Upper lobe of right lung (tissue), 1 donor: ENCODE measurements at regions not wholly inside any gene's neighbourhood (a gene's known extent, or its start where the extent isn't known, plus 50 kb on each side); places are given as distances from the start of the nearest gene placed in this dataset.
A peak's percentile ranks its signal among the peaks of the same experiment; 100 is the strongest.

ENCODE experiments used
- ATAC-seq: fragments of 200-7000 bp; cut with Tn5 transposase; one replicate; pipeline ENCODE4 v1.9.1; 2020; ENCODE audit warnings: mild to moderate bottlenecking, moderate library complexity
- DNase-seq: peaks from one replicate; pipeline ENCODE4 v3.0.0-alpha.2; 2020
- H3K27ac ChIP-seq: fragments of 200-600 bp; one replicate; pipeline ENCODE4 v1.8.0; 2022
- H3K27me3 ChIP-seq: fragments of 200-600 bp; one replicate; pipeline ENCODE4 v1.8.0; 2022; ENCODE audit warnings: mild to moderate bottlenecking
- H3K36me3 ChIP-seq: fragments of 200-600 bp; one replicate; pipeline ENCODE4 v1.8.0; 2022
- H3K4me1 ChIP-seq: fragments of 200-600 bp; one replicate; pipeline ENCODE4 v1.8.0; 2022
- H3K4me3 ChIP-seq: fragments of 200-600 bp; one replicate; pipeline ENCODE4 v1.8.0; 2022; ENCODE audit warnings: mild to moderate bottlenecking
- H3K9me3 ChIP-seq: fragments of 200-600 bp; one replicate; pipeline ENCODE4 v1.8.0; 2022
- CTCF ChIP-seq: fragments of 200-600 bp; IDR thresholded peaks from one replicate; pipeline ENCODE4 v1.8.0; 2022; ENCODE audit warnings: antibody characterized with exemption
- intact Hi-C: fragments of 100-400 bp; cut with DNase I; formaldehyde crosslinking; loops from one replicate; pipeline ENCODE4 v1.11.0; 2022
- donor health status: DM: no; HTN: yes; CAD: no; lungs with severe emphysema.

DNA sequence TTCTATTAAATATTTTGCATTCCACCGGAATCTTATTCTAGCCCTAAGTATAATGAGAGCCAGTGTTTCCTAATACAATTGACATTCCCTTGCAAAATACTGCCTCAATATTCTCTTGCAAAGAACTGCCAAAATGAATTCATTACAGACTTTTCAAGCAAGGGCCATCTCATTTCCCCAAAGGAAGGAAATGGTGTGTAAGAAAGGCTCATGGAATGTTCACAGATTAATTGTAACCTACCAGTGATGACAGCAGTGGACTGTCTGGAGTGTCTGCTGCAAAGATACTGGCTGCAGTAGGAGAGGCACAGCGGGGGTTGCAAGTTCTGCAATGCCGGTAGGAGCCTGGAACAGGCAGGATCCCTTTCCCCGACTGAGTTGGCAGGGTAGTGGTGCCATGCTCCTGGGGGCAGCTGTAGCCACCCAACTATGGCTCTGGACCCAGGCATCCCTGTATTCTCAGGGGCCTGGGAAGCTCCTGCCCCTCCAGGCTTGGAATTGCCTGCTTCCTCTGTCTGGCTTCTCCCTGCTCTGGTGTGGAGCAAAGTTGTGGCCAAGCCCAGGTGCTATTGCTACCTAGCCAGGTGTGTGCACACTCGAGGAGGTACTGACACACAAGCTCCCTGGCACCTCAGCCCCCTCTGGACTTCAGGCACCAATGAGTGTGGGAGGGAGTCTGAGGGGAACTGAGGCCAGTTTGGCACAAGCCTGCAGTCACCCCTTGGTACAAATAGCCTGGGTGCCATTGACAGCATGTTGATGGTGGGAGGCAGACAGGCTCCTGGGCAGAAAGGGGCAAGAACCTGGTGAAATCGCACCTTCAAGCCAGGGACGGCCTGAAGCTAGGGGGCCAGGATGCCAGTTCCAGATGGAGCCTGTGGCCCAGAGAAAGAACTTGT, 1371.0 kb downstream of the KCNT2 start:
- no peaks in the 10 kb centered on the region for H3K27me3 ChIP-seq
- intact Hi-C loops = no loop called here
- H3K27ac ChIP-seq = no peak overlapping the region
- no peak for TF ChIP-seq CTCF
- H3K4me3 ChIP-seq = no peak overlapping the region
- no peaks in the 10 kb centered on the region for H3K9me3 ChIP-seq
- ATAC-seq (peak; percentile 36), DNase-seq (no peak)
- H3K36me3 ChIP-seq = no peaks in the 10 kb centered on the region
- no peaks in the 10 kb centered on the region for H3K4me1 ChIP-seq

DNA sequence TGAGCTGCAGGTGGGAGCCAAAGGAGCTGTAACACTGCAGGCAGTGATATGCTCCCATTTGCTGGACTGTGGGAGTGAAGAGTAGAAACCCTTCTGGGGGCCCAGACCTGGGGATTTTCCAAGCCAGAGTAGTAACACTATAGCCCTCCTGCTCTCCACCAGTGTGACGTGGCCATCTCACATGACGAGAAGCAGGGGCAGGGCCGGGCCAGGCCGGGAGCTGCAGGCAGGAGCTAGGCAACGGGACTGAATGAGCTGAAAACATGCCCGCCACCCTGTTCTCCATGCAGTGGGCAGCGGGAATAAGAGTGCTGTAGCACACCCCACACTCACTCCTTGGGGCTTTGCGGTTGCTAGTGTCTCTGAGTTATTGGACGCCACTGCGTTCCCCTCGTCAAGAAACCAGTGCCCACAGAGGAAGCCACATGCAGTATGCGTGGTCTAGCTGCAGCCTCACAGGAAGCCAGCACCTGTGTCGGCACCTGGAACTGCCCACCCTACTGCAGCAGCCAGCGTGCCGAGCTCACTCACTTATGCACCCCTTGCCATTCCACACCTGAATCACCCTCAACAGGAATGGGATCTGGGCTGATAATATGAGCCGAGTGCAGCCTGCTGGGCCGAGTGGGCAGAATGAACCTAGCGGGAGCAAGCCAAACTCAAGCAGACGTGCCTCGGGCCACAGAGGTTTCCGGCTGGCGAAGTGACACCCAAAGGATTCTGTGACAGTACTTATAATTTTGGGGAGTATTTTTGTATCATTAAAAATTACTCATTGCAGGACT, 1389.6 kb downstream of the KCNT2 start:
- no peaks in the 10 kb centered on the region for H3K4me1 ChIP-seq
- no peak overlapping the region for H3K27ac ChIP-seq
- ATAC-seq = peak; percentile 32
- no peaks in the 10 kb centered on the region for H3K9me3 ChIP-seq
- intact Hi-C loops = no loop called here
- no peak for TF ChIP-seq CTCF
- no peak overlapping the region for H3K4me3 ChIP-seq
- H3K27me3 ChIP-seq = no peaks in the 10 kb centered on the region
- H3K36me3 ChIP-seq = no peaks in the 10 kb centered on the region
- DNase-seq = no peak

DNA sequence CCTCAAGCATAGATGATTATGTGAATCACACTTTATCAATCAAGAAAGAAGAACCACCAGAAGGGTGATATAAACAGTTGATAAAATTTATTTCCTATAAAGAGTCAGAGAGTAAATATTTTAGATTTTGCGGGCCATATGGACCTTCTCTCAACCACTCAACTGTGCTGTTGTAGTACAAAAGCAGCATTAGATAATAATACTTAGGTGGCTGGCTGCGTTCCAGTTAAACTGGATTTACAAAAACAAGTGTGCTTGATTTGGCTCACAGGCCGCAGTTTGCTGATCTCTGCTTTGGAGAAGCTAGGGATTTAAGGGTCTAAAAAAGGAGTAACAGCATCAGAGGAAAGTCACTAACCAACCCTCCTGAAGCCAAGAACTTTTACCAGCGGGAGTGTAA, 1406.0 kb downstream of the KCNT2 start:
- no peak for TF ChIP-seq CTCF
- H3K27ac ChIP-seq = no peak overlapping the region
- H3K27me3 ChIP-seq = no peaks in the 10 kb centered on the region
- H3K36me3 ChIP-seq = no peaks in the 10 kb centered on the region
- intact Hi-C loops = no loop called here
- DNase-seq (no peak), ATAC-seq (no peak)
- no peaks in the 10 kb centered on the region for H3K9me3 ChIP-seq
- H3K4me3 ChIP-seq = no peak overlapping the region
- H3K4me1 ChIP-seq = no peaks in the 10 kb centered on the region

DNA sequence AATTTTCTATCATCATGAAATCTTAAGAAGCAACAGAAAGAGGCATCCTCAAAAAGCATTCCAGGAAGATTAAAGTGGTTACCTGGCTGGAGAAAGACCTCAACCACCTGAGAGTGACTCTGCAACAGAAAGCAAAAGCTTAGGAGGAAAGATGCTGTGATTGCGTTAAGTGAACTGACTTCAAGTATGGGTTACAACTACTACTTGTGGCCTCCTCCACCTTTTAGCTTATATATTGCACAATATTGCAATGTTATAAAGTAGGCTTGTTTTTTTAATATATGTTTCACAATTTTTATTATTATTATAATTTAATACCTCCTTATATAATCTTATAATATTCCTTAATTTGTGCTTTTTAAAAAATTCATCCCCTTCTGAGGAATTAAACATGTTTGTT, 1407.5 kb downstream of the KCNT2 start:
- no peaks in the 10 kb centered on the region for H3K27me3 ChIP-seq
- no peaks in the 10 kb centered on the region for H3K9me3 ChIP-seq
- DNase-seq = no peak
- intact Hi-C loops = no loop called here
- no peak for TF ChIP-seq CTCF
- no peak overlapping the region for H3K4me3 ChIP-seq
- no peak for ATAC-seq
- no peaks in the 10 kb centered on the region for H3K4me1 ChIP-seq
- no peaks in the 10 kb centered on the region for H3K36me3 ChIP-seq
- H3K27ac ChIP-seq = no peak overlapping the region

DNA sequence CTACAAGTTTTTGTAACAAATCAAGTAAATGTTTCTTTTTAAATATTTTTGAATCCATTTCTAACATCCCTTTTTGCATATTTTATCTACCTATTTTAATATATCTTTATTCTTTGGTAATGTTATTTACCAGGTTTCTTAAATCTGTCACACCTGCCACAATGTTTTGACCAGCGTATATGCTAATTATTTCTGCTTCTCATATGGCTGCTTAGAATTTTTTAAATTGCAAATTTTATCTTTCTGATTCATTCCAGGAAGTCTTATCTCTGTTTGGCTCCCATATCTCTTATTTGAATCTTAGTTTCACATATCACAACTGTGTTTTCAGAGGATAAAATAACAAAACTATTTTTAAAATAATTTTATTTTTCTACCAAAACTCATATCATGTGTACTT, 1411.1 kb downstream of the KCNT2 start:
- DNase-seq = no peak
- H3K4me1 ChIP-seq = no peaks in the 10 kb centered on the region
- H3K27ac ChIP-seq = no peak overlapping the region
- H3K36me3 ChIP-seq = no peaks in the 10 kb centered on the region
- intact Hi-C loops = no loop called here
- no peak overlapping the region for H3K4me3 ChIP-seq
- no peak for ATAC-seq
- no peaks in the 10 kb centered on the region for H3K9me3 ChIP-seq
- H3K27me3 ChIP-seq = no peaks in the 10 kb centered on the region
- TF ChIP-seq CTCF = no peak
